Erythroblast (primary cell): ENCODE measurements at regions not wholly inside any gene's neighbourhood (a gene's known extent, or its start where the extent isn't known, plus 50 kb on each side); places are given as distances from the start of the nearest gene placed in this dataset.

Source experiments
- GATA1 ChIP-seq: IDR thresholded peaks from 2 replicates; pipeline ENCODE4 v1.6.1; 2011; ENCODE audit warnings: low read depth, mild to moderate bottlenecking, control low read depth, low read length, moderate library complexity
- POLR2A ChIP-seq: IDR thresholded peaks from 2 replicates; pipeline ENCODE4 v1.6.1; 2011; ENCODE audit warnings: mild to moderate bottlenecking, low read length

DNA sequence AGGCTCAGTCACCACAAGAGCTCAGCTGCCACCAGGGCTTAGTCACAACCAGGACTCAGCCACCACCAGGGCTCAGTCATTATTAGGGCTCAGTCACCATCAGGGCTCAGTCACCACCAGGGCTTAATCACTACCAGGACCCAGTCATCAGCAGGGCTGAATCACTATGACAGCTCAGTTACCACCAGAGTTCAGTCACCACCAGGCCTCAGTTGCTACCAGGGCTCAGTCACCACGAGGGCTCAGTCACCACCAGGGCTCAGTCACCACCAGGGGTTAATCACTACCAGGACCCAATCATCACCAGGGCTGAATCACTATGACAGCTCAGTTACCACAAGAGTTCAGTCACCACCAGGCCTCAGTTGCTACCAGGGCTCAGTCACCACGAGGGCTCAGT is 196.2 kb downstream of the NPHP4 start:
- TF ChIP-seq POLR2A (no peak), GATA1 (no peak)
